T-helper 1 cell treated with Interleukin-12 subunit alpha and Interleukin-12 subunit beta and Interleukin-4 antibody, amounts not matched to agents 30 μg/mL and 1 μg/mL, for 36 hours (primary cell): ENCODE measurements at regions not wholly inside any gene's neighbourhood (a gene's known extent, or its start where the extent isn't known, plus 50 kb on each side); places are given as distances from the start of the nearest gene placed in this dataset.

ENCODE experiments used
- H3K27ac Mint-ChIP-seq: one replicate; pipeline ENCODE4 v1.8.0; 2021; ENCODE audit warnings: mild to moderate bottlenecking, mixed read lengths
- H3K27me3 Mint-ChIP-seq: one replicate; pipeline ENCODE4 v1.8.0; 2021; ENCODE audit warnings: low read depth, mixed read lengths
- H3K36me3 Mint-ChIP-seq: one replicate; pipeline ENCODE4 v1.8.0; 2021; ENCODE audit warnings: low read depth, mixed read lengths
- H3K4me1 Mint-ChIP-seq: one replicate; pipeline ENCODE4 v1.8.0; 2021; ENCODE audit warnings: low read depth, mixed read lengths
- H3K4me3 Mint-ChIP-seq: one replicate; pipeline ENCODE4 v1.8.0; 2021; ENCODE audit warnings: mild to moderate bottlenecking, moderate library complexity, mixed read lengths
- H3K9me3 Mint-ChIP-seq: one replicate; pipeline ENCODE4 v1.8.0; 2021; ENCODE audit warnings: mixed read lengths

DNA sequence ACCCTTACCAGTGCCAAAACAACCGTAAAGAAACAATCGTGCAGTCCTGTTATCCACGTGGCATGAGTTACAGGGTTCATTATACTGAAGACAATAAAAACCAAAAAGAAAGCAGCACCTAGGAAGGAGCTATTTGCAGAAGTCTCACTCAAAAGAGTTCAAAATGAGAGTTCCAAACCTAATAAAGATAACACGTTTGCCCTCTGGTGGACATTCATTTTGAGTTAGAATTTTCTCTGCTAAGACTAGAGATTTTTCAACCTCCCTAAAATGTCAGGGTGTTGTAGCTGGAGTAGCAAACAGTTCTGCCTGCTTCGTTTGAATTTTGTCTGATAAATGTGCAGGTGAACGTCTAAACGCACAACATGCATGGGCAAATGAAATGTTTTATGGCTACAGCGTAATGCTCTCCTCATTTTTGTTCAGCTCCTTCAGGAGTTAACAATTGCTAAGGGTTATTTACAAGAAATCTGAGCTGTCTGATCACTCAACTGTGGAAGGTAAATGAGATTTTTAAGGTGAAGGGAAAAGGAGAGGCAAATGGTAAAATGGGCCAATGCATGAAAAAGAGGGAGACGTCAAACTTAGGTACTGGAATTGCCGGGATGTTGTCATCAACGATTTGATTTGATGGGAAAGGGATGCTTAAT, 1067.9 kb upstream of the EEF2KMT start:
- no peak overlapping the region for H3K4me3 Mint-ChIP-seq
- no peaks in the 10 kb centered on the region for H3K36me3 Mint-ChIP-seq
- no peaks in the 10 kb centered on the region for H3K27me3 Mint-ChIP-seq
- peaks cover 20% of the 10 kb centered on the region for H3K9me3 Mint-ChIP-seq
- H3K27ac Mint-ChIP-seq, result no peak overlapping the region
- H3K4me1 Mint-ChIP-seq, result no peaks in the 10 kb centered on the region

DNA sequence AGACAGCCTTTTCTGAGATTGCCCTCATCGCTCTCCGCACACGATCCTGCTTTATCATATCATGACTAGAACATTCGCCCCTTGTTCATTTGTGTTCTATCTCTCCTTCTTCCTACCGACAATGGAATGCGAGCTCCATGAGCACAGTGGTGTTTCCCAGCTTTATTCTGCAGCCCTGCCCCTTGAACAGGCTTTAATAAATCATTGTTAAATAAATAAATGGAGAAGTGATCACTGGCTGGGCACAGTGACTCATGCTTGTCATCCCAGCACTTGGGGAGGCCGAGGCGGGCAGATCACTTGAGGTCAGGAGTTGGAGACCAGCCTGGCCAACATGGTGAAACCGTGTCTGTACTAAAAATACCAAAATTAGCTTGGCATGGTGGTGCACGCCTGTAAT, 1063.3 kb upstream of the EEF2KMT start:
- Mint-ChIP-seq H3K4me1 (no peaks in the 10 kb centered on the region), H3K27ac (no peak overlapping the region), H3K27me3 (no peaks in the 10 kb centered on the region), H3K4me3 (no peak overlapping the region), H3K9me3 (peaks cover 18% of the 10 kb centered on the region), H3K36me3 (no peaks in the 10 kb centered on the region)

DNA sequence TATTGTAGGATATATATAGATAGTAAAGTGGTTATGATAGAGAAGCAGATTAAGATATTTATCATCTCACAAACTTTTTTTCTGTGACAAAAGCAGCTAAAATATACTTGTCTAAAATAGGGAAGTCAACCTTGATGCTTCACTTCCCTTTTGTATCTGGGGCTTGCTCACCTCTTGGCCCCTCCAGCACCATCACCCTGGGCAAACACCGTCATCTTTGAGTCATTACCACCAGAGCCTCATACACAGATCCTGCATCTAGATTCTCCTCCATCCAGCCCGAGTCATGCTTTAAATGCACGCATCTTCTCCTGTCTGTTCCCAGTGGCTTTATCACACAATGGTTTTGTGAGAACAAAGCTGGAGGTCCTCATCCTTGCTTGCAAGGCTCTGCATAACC, 1062.7 kb upstream of the EEF2KMT start:
- no peaks in the 10 kb centered on the region for H3K27me3 Mint-ChIP-seq
- no peaks in the 10 kb centered on the region for H3K4me1 Mint-ChIP-seq
- H3K4me3 Mint-ChIP-seq, result no peak overlapping the region
- H3K36me3 Mint-ChIP-seq, result no peaks in the 10 kb centered on the region
- H3K9me3 Mint-ChIP-seq, result peaks cover 18% of the 10 kb centered on the region
- H3K27ac Mint-ChIP-seq, result no peak overlapping the region

DNA sequence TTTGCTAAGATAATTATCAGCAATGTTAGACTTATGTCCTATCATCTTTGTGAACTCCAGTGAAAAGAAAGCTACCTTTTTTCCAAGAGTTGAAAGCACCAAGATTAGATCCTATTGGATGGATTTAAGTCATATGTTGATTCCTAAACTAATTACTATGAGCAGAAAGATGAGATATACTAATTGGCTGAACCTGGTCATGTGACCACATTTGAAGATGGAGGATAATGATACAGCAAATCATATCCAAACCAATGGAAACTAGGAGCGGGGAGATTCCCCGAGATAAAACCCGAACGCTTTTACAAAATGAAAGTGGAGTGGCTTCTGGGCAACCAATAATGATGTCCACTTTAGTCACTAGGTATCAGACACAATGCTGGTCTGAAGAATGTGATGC, 1060.2 kb upstream of the EEF2KMT start:
- Mint-ChIP-seq H3K36me3 (no peaks in the 10 kb centered on the region), H3K4me1 (no peaks in the 10 kb centered on the region)

DNA sequence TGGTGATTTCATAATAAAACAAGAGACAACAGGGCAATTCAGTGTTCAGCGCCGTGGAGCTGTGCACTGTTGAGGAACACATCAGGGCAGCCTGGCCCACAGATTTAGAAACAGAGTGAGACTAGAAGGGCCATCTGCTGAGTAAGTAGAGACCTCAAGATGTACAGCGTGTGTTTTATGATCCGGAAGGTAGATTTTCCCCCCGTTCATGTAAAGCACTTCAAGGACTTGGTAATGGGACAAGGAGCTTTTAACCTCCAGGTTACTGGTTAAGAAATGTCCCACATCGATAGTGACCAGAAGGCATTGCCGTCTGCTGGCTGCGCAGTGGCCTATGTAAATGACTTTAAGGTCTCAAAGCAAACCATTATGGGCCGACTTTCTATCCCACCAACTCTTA, 1057.7 kb upstream of the EEF2KMT start:
- H3K4me1 Mint-ChIP-seq, result no peaks in the 10 kb centered on the region
- H3K27ac Mint-ChIP-seq, result no peak overlapping the region
- H3K36me3 Mint-ChIP-seq, result no peaks in the 10 kb centered on the region
- peaks cover 15% of the 10 kb centered on the region for H3K9me3 Mint-ChIP-seq
- no peak overlapping the region for H3K4me3 Mint-ChIP-seq
- H3K27me3 Mint-ChIP-seq, result no peaks in the 10 kb centered on the region

More for the DNA sequence above, 1060.2 kb upstream of the EEF2KMT start:
- H3K27ac Mint-ChIP-seq, result no peak overlapping the region
- H3K27me3 Mint-ChIP-seq, result no peaks in the 10 kb centered on the region
- peaks cover 15% of the 10 kb centered on the region for H3K9me3 Mint-ChIP-seq
- no peak overlapping the region for H3K4me3 Mint-ChIP-seq

DNA sequence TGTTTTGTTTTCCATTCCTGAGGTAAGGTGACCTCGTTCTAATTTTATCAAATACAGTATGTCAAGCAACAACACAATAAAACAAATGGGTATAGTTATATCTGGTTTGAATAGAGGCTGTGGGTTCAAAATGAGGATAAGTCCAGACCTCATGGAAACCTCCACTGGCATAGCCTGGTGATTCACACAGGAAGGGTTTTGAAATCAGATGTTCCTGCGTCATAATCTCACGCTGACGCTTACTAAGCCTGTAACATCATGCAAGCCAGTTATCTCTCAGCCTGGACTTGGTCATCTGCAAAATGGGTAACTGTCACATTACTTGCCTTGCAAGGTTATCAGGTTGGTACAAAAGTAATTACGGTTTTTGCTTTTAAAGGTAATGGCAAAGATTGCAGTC, 1056.3 kb upstream of the EEF2KMT start:
- no peaks in the 10 kb centered on the region for H3K4me1 Mint-ChIP-seq
- peaks cover 11% of the 10 kb centered on the region for H3K9me3 Mint-ChIP-seq
- no peak overlapping the region for H3K4me3 Mint-ChIP-seq
- no peaks in the 10 kb centered on the region for H3K36me3 Mint-ChIP-seq
- no peak overlapping the region for H3K27ac Mint-ChIP-seq
- no peaks in the 10 kb centered on the region for H3K27me3 Mint-ChIP-seq

DNA sequence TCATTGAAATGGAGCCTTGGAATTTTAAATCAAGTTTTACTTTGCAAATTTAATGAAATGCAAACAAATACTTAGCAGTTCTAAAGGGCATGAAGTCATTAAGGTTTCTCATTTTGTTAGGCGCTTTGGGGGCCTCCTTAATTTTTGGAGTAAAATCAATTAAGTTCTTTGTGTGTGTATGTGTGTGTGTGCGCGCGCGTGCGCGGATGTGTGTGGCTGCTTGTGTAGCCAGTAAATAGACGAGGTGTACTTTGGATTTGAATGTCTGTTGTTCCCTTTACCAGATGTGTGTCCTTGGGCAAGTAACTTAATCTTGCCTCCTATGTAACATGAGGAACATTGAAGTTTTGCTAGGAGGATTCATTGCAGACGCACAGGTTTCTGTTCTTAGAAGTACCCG, 1051.4 kb upstream of the EEF2KMT start:
- H3K27ac Mint-ChIP-seq, result no peak overlapping the region
- no peaks in the 10 kb centered on the region for H3K27me3 Mint-ChIP-seq
- H3K4me3 Mint-ChIP-seq, result no peak overlapping the region
- no peaks in the 10 kb centered on the region for H3K4me1 Mint-ChIP-seq
- no peaks in the 10 kb centered on the region for H3K36me3 Mint-ChIP-seq
- peaks cover 24% of the 10 kb centered on the region for H3K9me3 Mint-ChIP-seq

DNA sequence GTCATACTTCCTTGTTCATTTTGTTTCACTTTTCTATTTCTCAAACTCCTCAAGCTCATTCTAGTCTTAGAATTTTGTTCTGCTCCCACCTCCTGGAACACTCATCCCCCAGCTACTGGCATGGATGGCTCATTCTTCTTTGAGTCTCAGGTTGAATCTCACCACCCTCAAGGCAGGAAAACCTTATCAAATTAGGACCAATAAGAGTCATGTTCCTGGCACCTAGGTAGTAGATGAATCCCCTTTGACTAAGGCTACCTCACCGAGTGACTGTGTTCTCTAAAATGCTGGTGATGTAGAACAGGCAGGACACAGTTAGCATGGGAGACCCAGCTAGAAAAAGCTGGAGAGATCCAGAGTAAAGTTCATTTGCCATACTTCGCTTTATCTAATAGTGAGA, 1050.8 kb upstream of the EEF2KMT start:
- H3K27ac Mint-ChIP-seq, result no peak overlapping the region

DNA sequence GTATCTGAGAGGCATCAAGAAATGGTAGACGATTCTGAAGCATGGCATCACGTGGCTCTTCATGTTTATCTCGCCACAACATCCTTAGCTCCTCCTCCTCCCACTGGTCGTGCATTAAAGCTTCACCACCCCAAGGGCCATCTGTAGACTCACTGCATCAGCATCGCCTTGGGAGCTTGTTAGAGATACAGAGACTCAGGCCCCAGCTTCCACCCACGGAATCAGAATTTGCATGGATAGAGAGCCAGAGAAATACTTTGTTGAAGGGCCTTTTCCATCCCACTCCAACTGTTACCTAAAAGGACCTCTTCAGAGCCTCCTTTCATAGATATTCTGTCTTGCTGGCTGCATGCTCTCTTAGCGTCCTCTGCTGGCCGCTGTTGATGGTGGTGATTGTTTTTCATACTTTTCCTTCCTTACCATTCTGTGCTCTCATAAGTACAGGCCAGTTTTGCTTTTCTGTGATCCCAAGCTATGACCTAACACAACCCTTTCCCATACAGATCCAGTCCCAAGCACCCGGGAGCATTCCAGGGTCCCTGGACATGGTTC, 1049.4 kb upstream of the EEF2KMT start:
- no peaks in the 10 kb centered on the region for H3K4me1 Mint-ChIP-seq
- H3K27ac Mint-ChIP-seq, result no peak overlapping the region
- no peak overlapping the region for H3K4me3 Mint-ChIP-seq
- peaks cover 34% of the 10 kb centered on the region for H3K9me3 Mint-ChIP-seq
- no peaks in the 10 kb centered on the region for H3K36me3 Mint-ChIP-seq
- no peaks in the 10 kb centered on the region for H3K27me3 Mint-ChIP-seq

More for the DNA sequence above, 1050.8 kb upstream of the EEF2KMT start:
- no peaks in the 10 kb centered on the region for H3K27me3 Mint-ChIP-seq
- H3K36me3 Mint-ChIP-seq, result no peaks in the 10 kb centered on the region
- H3K4me1 Mint-ChIP-seq, result no peaks in the 10 kb centered on the region
- H3K9me3 Mint-ChIP-seq, result peaks cover 24% of the 10 kb centered on the region
- no peak overlapping the region for H3K4me3 Mint-ChIP-seq

DNA sequence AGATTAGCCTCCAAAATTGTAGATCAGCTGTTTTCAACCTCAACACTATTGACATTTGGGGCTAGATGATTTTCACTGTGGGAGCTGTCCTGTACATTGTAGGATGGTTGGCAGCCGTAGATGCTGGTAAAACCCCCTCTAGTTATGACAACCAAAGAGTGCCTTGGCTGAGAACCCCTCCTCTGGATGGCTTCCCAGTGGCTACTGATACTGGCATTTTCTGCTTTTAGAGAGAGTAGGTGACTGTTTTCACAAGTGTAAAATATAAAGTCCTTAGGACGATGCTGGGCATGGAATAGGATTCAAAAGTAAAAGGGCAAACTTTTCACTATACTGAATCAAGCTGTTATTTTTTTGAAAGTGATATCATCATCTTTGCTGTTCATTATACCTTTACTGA, 1048.8 kb upstream of the EEF2KMT start:
- no peak overlapping the region for H3K4me3 Mint-ChIP-seq
- H3K9me3 Mint-ChIP-seq, result peaks cover 36% of the 10 kb centered on the region
- H3K4me1 Mint-ChIP-seq, result no peaks in the 10 kb centered on the region

DNA sequence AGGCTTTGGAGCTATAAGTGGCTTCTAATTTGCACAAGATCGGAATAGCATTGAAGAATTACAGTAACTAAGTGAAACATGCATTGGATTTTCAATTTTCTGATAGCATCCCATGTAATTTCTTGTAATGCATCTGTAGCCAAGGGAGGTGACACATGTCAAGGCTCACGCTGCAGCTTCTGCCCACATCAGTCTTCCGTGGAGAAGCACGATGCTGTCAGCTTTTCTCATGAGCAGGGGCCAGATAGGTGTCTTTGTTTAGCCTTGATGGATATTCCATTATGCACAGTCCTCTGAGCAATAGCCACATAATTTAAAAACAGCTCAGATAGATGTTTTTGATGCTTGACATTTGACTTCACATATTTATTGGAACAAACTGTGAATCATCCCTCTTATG, 1046.9 kb upstream of the EEF2KMT start:
- peaks cover 35% of the 10 kb centered on the region for H3K9me3 Mint-ChIP-seq
- no peak overlapping the region for H3K27ac Mint-ChIP-seq
- no peaks in the 10 kb centered on the region for H3K27me3 Mint-ChIP-seq
- no peak overlapping the region for H3K4me3 Mint-ChIP-seq
- H3K4me1 Mint-ChIP-seq, result no peaks in the 10 kb centered on the region
- H3K36me3 Mint-ChIP-seq, result no peaks in the 10 kb centered on the region

More for the DNA sequence above, 1048.8 kb upstream of the EEF2KMT start:
- Mint-ChIP-seq H3K27me3 (no peaks in the 10 kb centered on the region), H3K36me3 (no peaks in the 10 kb centered on the region), H3K27ac (no peak overlapping the region)

DNA sequence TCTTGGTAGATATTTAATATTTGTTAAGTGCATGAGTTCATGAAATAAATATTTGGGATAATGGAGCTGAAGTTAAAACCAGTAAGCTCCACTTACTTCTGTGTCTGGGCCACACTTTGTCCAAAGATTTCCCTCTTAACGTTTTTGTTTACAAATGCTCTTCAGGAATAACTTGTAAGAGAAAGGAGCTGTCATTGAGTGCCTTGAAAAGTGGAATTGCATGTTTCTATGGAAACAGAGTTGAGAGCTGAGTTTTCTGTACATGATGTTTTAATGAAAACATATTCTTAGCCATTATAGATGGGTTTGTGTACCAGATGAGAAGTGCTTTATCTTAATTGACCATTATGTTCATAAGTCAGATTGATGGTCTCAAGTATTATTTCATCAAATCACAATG, 1045.4 kb upstream of the EEF2KMT start:
- Mint-ChIP-seq H3K4me3 (no peak overlapping the region), H3K4me1 (no peaks in the 10 kb centered on the region), H3K27ac (no peak overlapping the region), H3K9me3 (peaks cover 35% of the 10 kb centered on the region), H3K27me3 (no peaks in the 10 kb centered on the region), H3K36me3 (no peaks in the 10 kb centered on the region)

DNA sequence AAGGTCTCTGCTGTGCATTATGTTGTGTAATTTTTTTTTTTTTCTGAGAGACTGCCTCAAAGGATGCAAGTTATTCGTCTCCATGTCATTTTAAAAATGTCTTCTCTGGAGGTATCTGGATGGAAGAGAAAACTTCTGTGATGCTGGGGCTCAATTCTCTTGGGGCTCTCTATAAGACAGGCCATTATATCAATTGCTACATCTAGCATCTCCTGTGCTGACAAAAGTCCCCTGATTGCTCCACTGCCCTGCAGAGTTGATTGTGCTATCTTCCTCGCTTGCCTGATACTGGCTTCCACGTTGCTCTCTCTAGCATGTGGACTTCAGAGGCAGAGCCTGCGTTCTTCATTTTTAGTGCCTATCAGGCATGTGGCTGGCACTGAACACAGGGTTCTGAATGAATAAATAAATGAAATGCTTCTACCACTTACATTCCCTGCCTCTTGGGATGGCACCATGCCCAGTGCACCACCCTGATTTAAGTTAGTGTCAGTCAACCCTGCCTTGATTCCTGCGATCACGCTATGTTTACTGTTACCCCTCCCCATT, 1035.5 kb upstream of the EEF2KMT start:
- Mint-ChIP-seq H3K4me3 (no peak overlapping the region), H3K36me3 (no peaks in the 10 kb centered on the region), H3K9me3 (peaks cover 14% of the 10 kb centered on the region), H3K4me1 (no peaks in the 10 kb centered on the region), H3K27me3 (no peaks in the 10 kb centered on the region), H3K27ac (no peak overlapping the region)

DNA sequence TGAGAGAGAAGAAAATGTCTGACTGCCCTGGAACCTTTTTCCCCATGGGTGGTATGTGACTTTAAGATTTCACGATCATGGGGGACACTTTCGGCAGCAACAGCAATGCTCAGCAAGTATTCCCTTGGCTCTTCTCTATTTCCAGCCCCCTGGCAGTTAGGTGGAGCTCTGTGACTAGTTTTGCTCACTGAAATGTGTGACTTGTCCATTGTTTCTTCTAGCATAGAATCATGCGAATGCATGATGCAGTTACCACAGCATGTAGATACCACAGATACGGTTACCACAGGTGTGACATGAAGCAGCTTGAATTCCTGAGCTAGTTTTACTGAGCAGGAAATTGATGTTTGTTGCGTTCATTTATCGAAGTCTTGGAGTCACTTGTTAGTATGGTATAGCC, 1034.5 kb upstream of the EEF2KMT start:
- Mint-ChIP-seq H3K4me1 (no peaks in the 10 kb centered on the region), H3K36me3 (no peaks in the 10 kb centered on the region), H3K9me3 (peaks cover 14% of the 10 kb centered on the region), H3K4me3 (no peak overlapping the region), H3K27me3 (no peaks in the 10 kb centered on the region), H3K27ac (no peak overlapping the region)

DNA sequence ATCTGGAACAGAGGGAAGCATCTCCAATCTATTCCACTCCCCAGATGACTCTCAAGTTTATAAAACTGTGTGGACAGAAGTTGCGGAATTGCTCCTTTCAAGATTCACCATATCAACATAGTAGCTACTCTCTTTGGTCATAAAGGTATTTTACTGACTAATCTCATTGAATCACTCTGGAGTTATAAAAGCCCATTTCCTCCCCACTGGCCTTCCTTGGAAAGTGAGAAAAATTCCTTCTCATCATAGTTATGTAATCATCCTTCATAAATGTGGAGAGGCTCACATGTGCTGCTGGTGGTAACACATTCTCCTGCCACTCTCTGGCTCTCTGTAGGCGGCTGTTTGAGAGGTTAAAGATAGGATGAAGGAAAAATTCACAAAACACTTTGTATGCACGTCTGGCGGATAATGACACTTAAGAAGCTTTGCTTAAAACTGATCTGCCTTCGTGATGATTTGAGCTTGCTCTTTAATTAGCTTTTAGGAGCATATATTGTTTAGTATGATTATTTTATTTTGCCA, 1034.0 kb upstream of the EEF2KMT start:
- Mint-ChIP-seq H3K27ac (no peak overlapping the region), H3K9me3 (peaks cover 14% of the 10 kb centered on the region), H3K4me1 (no peaks in the 10 kb centered on the region), H3K27me3 (no peaks in the 10 kb centered on the region), H3K4me3 (no peak overlapping the region), H3K36me3 (no peaks in the 10 kb centered on the region)
